Sigmoid colon (tissue), 3 donors: ENCODE measurements at regions not wholly inside any gene's neighbourhood (a gene's known extent, or its start where the extent isn't known, plus 50 kb on each side); places are given as distances from the start of the nearest gene placed in this dataset.

Experiments
- POLR2A ChIP-seq, 2 donors: fragments of 450-650 bp; IDR thresholded peaks; one replicate each; pipeline ENCODE4 v1.6.1; 2016; ENCODE audit warnings: antibody characterized with exemption in 2 of 2, mild to moderate bottlenecking in 2 of 2, moderate library complexity in 2 of 2
- TF ChIP-seq, protein P1 (sequence below), 4 experiments: fragments of 450-650 bp in 3 of 4; fragments of 200-600 bp in 1 of 4; IDR thresholded peaks; one replicate each; pipeline ENCODE4 v1.5.1; 2016 to 2019; ENCODE audit warnings: antibody characterized with exemption in 4 of 4, mild to moderate bottlenecking in 3 of 4, moderate library complexity in 2 of 4

DNA sequence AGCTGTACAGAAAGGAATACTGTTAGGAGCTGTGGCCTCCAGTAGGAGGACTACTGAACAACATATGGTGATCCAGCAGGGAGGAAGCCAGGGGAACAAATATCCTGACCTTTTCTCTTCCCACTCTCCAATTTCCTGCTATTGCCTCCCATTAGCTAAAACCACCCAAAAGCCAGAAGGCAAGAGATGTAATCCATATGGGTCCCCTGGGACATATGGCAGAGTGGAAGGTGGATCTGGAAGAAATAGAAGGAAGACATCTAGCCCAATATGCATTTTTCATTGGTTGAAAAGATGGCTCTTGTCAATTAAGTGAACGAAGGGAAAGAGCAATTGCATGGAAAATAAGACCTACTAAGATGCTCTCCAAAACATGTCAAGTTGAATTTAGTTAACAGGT is 167.2 kb downstream of the CNTN3 start:
- TF ChIP-seq, protein P1, sequence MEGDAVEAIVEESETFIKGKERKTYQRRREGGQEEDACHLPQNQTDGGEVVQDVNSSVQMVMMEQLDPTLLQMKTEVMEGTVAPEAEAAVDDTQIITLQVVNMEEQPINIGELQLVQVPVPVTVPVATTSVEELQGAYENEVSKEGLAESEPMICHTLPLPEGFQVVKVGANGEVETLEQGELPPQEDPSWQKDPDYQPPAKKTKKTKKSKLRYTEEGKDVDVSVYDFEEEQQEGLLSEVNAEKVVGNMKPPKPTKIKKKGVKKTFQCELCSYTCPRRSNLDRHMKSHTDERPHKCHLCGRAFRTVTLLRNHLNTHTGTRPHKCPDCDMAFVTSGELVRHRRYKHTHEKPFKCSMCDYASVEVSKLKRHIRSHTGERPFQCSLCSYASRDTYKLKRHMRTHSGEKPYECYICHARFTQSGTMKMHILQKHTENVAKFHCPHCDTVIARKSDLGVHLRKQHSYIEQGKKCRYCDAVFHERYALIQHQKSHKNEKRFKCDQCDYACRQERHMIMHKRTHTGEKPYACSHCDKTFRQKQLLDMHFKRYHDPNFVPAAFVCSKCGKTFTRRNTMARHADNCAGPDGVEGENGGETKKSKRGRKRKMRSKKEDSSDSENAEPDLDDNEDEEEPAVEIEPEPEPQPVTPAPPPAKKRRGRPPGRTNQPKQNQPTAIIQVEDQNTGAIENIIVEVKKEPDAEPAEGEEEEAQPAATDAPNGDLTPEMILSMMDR (IDR thresholded peaks at IDR 0.05), result no peak
- no peak for TF ChIP-seq POLR2A (IDR thresholded peaks at IDR 0.05)
